PFSK-1 (cell line): ENCODE measurements at regions not wholly inside any gene's neighbourhood (a gene's known extent, or its start where the extent isn't known, plus 50 kb on each side); places are given as distances from the start of the nearest gene placed in this dataset.

Source experiments
- FOXP2 ChIP-seq: optimal IDR thresholded peaks from 2 replicates; pipeline ENCODE3; 2011; ENCODE audit warnings: borderline replicate concordance, control low read depth, inconsistent platforms; ENCODE audit not compliant: insufficient read depth; ENCODE audit errors: extremely low read length, extremely low read depth
- POLR2AphosphoS5 ChIP-seq: IDR thresholded peaks from 2 replicates; pipeline ENCODE4 v1.6.1; 2012; ENCODE audit warnings: low read depth, mild to moderate bottlenecking, control low read depth, low read length, moderate library complexity
- REST ChIP-seq, 2 experiments: IDR thresholded peaks; 2 replicates each; pipeline versions ENCODE4 v1.6.1 to v1.8.0; 2011 to 2012; ENCODE audit warnings: low read depth in 2 of 2, low read length in 2 of 2, control low read depth in 1 of 2, inconsistent platforms in 1 of 2, mild to moderate bottlenecking in 1 of 2, moderate library complexity in 1 of 2; ENCODE audit not compliant: insufficient read depth in 1 of 2
- SIN3A ChIP-seq: IDR thresholded peaks from 2 replicates; pipeline ENCODE4 v1.6.1; 2012; ENCODE audit warnings: mild to moderate bottlenecking, low read length, moderate library complexity, borderline replicate concordance; ENCODE audit not compliant: insufficient read depth
- TAF1 ChIP-seq: IDR thresholded peaks from 2 replicates; pipeline ENCODE4 v1.6.1; 2012; ENCODE audit warnings: low read length, control low read depth, borderline replicate concordance; ENCODE audit not compliant: insufficient read depth

- TF ChIP-seq REST (IDR thresholded peaks at IDR 0.05; ENCODE audit: insufficient read depth in 1 of 2, low read depth in 2 of 2, low read length in 2 of 2) (no peak), TAF1 (no peak), POLR2AphosphoS5 (no peak), SIN3A (no peak), FOXP2 (no peak)
These were observed 100.4 kb upstream of the ETV6 start for GRCh38 chr12:11549119-11549518.

GRCh38 chr12:11553871-11554533 is 95.5 kb upstream of the ETV6 start:
- TF ChIP-seq POLR2AphosphoS5 (no peak), REST (IDR thresholded peaks at IDR 0.05; ENCODE audit: insufficient read depth in 1 of 2, low read depth in 2 of 2, low read length in 2 of 2) (0 out of 4 replicates have a peak, but pooled peaks of 1 of the 2 experiments have one; percentile 52)

- TF ChIP-seq REST (IDR thresholded peaks at IDR 0.05; ENCODE audit: insufficient read depth in 1 of 2, low read depth in 2 of 2, low read length in 2 of 2) = no peak
- TF ChIP-seq POLR2AphosphoS5 = no peak
- no peak for TF ChIP-seq FOXP2
- no peak for TF ChIP-seq SIN3A
- no peak for TF ChIP-seq TAF1
These were observed 94.3 kb upstream of the ETV6 start for GRCh38 chr12:11555195-11555594.

GRCh38 chr12:11555743-11556625 is 93.5 kb upstream of the ETV6 start:
- TF ChIP-seq POLR2AphosphoS5 (no peak), FOXP2 (no peak), TAF1 (no peak)

GRCh38 chr12:11556682-11557081 is 92.8 kb upstream of the ETV6 start:
- TF ChIP-seq REST (IDR thresholded peaks at IDR 0.05; ENCODE audit: insufficient read depth in 1 of 2, low read depth in 2 of 2, low read length in 2 of 2) = no peak
- TF ChIP-seq TAF1 = no peak
- no peak for TF ChIP-seq SIN3A
- no peak for TF ChIP-seq POLR2AphosphoS5
- no peak for TF ChIP-seq FOXP2
